Panc1 (cell line): ENCODE measurements at regions not wholly inside any gene's neighbourhood (a gene's known extent, or its start where the extent isn't known, plus 50 kb on each side); places are given as distances from the start of the nearest gene placed in this dataset.

Experiments used
- POLR2AphosphoS5 ChIP-seq: IDR thresholded peaks from 2 replicates; pipeline ENCODE4 v1.6.1; 2012; ENCODE audit warnings: mild to moderate bottlenecking, low read depth, low read length, moderate library complexity
- TF ChIP-seq, protein P1 (sequence below): fragments of 450-650 bp; IDR thresholded peaks from 2 replicates; pipeline ENCODE4 v1.5.1; 2017; ENCODE audit warnings: mild to moderate bottlenecking

DNA sequence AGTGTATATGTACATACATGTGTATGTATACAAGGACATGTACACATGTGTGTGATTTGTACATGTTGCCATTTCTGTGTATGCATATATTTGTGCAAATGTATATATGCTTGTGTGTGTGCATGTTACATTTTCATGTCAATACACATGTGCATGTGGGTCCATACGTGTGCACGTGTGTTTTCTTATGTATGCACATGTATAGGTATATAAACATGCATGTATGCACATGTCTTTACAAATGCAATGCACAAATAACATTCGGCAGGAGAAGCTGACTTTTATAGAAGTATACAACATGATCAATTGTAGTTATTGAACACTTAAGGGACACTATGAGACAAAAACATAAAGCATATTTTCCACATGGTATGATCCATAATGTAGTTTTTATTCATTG lies 307.4 kb upstream of the SEMA3C start:
- TF ChIP-seq, protein P1, sequence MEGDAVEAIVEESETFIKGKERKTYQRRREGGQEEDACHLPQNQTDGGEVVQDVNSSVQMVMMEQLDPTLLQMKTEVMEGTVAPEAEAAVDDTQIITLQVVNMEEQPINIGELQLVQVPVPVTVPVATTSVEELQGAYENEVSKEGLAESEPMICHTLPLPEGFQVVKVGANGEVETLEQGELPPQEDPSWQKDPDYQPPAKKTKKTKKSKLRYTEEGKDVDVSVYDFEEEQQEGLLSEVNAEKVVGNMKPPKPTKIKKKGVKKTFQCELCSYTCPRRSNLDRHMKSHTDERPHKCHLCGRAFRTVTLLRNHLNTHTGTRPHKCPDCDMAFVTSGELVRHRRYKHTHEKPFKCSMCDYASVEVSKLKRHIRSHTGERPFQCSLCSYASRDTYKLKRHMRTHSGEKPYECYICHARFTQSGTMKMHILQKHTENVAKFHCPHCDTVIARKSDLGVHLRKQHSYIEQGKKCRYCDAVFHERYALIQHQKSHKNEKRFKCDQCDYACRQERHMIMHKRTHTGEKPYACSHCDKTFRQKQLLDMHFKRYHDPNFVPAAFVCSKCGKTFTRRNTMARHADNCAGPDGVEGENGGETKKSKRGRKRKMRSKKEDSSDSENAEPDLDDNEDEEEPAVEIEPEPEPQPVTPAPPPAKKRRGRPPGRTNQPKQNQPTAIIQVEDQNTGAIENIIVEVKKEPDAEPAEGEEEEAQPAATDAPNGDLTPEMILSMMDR: no peak
- TF ChIP-seq POLR2AphosphoS5: no peak
